Body of pancreas (tissue), 4 donors: ENCODE measurements at regions not wholly inside any gene's neighbourhood (a gene's known extent, or its start where the extent isn't known, plus 50 kb on each side); places are given as distances from the start of the nearest gene placed in this dataset.

Source experiments
- ATAC-seq: fragments of 150-250 bp; one replicate; pipeline ENCODE4 v1.9.1; 2016
- DNase-seq, 4 donors: peaks; one replicate each; pipeline ENCODE4 v3.0.0-alpha.2; 2019
- H3K27ac ChIP-seq, 4 donors: fragments of 200-600 bp; sonication (generic); 1 replicate in 3 of 4; 2 replicates in 1 of 4; pipeline versions ENCODE4 v1.5.1 to v1.6.1; 2016 to 2019; ENCODE audit warnings: mild to moderate bottlenecking in 1 of 4, mixed read lengths in 1 of 4, moderate library complexity in 1 of 4
- H3K27me3 ChIP-seq, 2 donors: fragments of 200-600 bp; sonication (generic); one replicate each; pipeline ENCODE4 v1.6.0; 2016; ENCODE audit warnings: mild to moderate bottlenecking in 1 of 2
- H3K36me3 ChIP-seq, 2 donors: fragments of 200-600 bp; sonication (generic); replicated peaks in 1 of 2; 2 replicates each; pipeline ENCODE4 v1.5.1; 2016; ENCODE audit warnings: low read depth in 2 of 2; ENCODE audit not compliant: insufficient read depth in 1 of 2
- H3K4me1 ChIP-seq: fragments of 200-600 bp; sonication (generic); one replicate; pipeline ENCODE4 v1.6.0; 2016
- H3K4me3 ChIP-seq, 2 donors: fragments of 200-600 bp; sonication (generic); 1 replicate in 1 of 2; 2 replicates in 1 of 2; pipeline ENCODE4 v1.5.1; 2016 to 2019
- H3K9me3 ChIP-seq, 3 donors: fragments of 200-600 bp; sonication (generic); 1 replicate in 2 of 3; 2 replicates in 1 of 3; pipeline ENCODE4 v1.5.1; 2016
- CTCF ChIP-seq, 7 experiments: fragments of 450-650 bp in 4 of 7; fragments of 200-600 bp in 3 of 7; sonication (generic) in 3 of 7; IDR thresholded peaks; one replicate each; pipeline ENCODE4 v1.5.1; 2016 to 2019; ENCODE audit warnings: antibody characterized with exemption in 7 of 7
- POLR2A ChIP-seq, 3 donors: fragments of 450-650 bp; IDR thresholded peaks; one replicate each; pipeline ENCODE4 v1.6.1; 2016; ENCODE audit warnings: antibody characterized with exemption in 3 of 3, mild to moderate bottlenecking in 2 of 3
- WGBS, 2 donors: methylation state at CpG; one replicate each; pipeline ENCODE4 v1.1.5; 2017; 5-methylcytosine and 5-hydroxymethylcytosine counted together
- intact Hi-C: fragments of 100-400 bp; cut with DNase I; formaldehyde crosslinking; loops from one replicate; pipeline ENCODE4 v1.15.1; 2023

GRCh38 chr1:201739492-201740085 is 89.4 kb upstream of the IPO9 start:
- Histone ChIP-seq H3K4me3 (peak overlapping the region; percentile 35 to 70), H3K9me3 (no peaks in the 10 kb centered on the region), H3K27ac (peak overlapping the region; percentile 27 to 43 (median 34)), H3K27me3 (no peaks in the 10 kb centered on the region), H3K36me3 (no peaks in the 10 kb centered on the region), H3K4me1 (peaks cover 26% of the 10 kb centered on the region)
- WGBS, 2 donors, result 3 to 5% methylated on average over 16 to 36 of the region's 38 CpGs
- DNase-seq (peak; percentile 73 to 82 (median 79)), ATAC-seq (peak; percentile 89)
- peak in 4 of 7 experiments; percentile 9 to 31 (median 12) for TF ChIP-seq CTCF (IDR thresholded peaks at IDR 0.05)
- peak in 2 of 3 donors; percentile 27 to 35 for TF ChIP-seq POLR2A (IDR thresholded peaks at IDR 0.05)
- intact Hi-C loops, result no loop called here

GRCh38 chr1:201740086-201740541 is 88.8 kb upstream of the IPO9 start:
- ATAC-seq (peak; percentile 31), DNase-seq (no peak)
- Histone ChIP-seq H3K4me3 (peak overlapping the region; percentile 35 to 70), H3K27ac (peak overlapping the region; percentile 27 to 43 (median 34)), H3K36me3 (no peaks in the 10 kb centered on the region), H3K4me1 (peaks cover 26% of the 10 kb centered on the region), H3K27me3 (no peaks in the 10 kb centered on the region), H3K9me3 (no peaks in the 10 kb centered on the region)
- intact Hi-C loops, result no loop called here
- TF ChIP-seq CTCF (IDR thresholded peaks at IDR 0.05), result no peak
- no peak for TF ChIP-seq POLR2A (IDR thresholded peaks at IDR 0.05)
- 3 to 6% methylated on average over 21 to 29 of the region's 29 CpGs for WGBS, 2 donors

- Histone ChIP-seq H3K9me3 (no peaks in the 10 kb centered on the region), H3K4me1 (peaks cover 26% of the 10 kb centered on the region), H3K27ac (peak overlapping the region in 2 of 4 donors; percentile 40 to 43), H3K36me3 (no peaks in the 10 kb centered on the region), H3K4me3 (peak overlapping the region; percentile 35 to 70), H3K27me3 (no peaks in the 10 kb centered on the region)
- ATAC-seq, result no peak
- WGBS, 2 donors, result 23 to 55% methylated on average over 9 of the region's 9 CpGs
- no peak for DNase-seq
- intact Hi-C loops, result no loop called here
- TF ChIP-seq POLR2A (IDR thresholded peaks at IDR 0.05) (no peak), CTCF (IDR thresholded peaks at IDR 0.05) (no peak)
These were observed 88.3 kb upstream of the IPO9 start for GRCh38 chr1:201740670-201741111.

- no peaks in the 10 kb centered on the region for H3K27me3 ChIP-seq
- H3K4me3 ChIP-seq, result no peak overlapping the region
- H3K36me3 ChIP-seq, result no peaks in the 10 kb centered on the region
- no peaks in the 10 kb centered on the region for H3K9me3 ChIP-seq
- no peak for TF ChIP-seq POLR2A (IDR thresholded peaks at IDR 0.05)
- TF ChIP-seq CTCF (IDR thresholded peaks at IDR 0.05), result no peak
- WGBS, 2 donors, result 80 to 86% methylated on average over 3 of the region's 3 CpGs
- intact Hi-C loops, result no loop called here
- H3K4me1 ChIP-seq, result peaks cover 26% of the 10 kb centered on the region
- ATAC-seq, result no peak
- DNase-seq, result no peak
- H3K27ac ChIP-seq, result no peak overlapping the region
These were observed 87.1 kb upstream of the IPO9 start for GRCh38 chr1:201741763-201742342.
